Stimulated activated CD4-positive, alpha-beta T cell treated with anti-CD3 and anti-CD28 coated beads, Interleukin-2, amount 100 ng/mL, for 48 hours (primary cell): ENCODE measurements at regions not wholly inside any gene's neighbourhood (a gene's known extent, or its start where the extent isn't known, plus 50 kb on each side); places are given as distances from the start of the nearest gene placed in this dataset.

ENCODE experiments used
- DNase-seq, 2 donors: peaks; one replicate each; pipeline ENCODE4 v3.0.0-alpha.2; 2020

- DNase-seq = no peak
These were observed 250.9 kb downstream of the ICOS start for GRCh38 chr2:204187229-204188083.

- no peak for DNase-seq
These were observed 255.0 kb downstream of the ICOS start for GRCh38 chr2:204191574-204191973.

- DNase-seq = no peak
These were observed 258.9 kb downstream of the ICOS start for GRCh38 chr2:204195498-204195897.

- DNase-seq = no peak
These were observed 260.9 kb downstream of the ICOS start for GRCh38 chr2:204197336-204198005.

DNA sequence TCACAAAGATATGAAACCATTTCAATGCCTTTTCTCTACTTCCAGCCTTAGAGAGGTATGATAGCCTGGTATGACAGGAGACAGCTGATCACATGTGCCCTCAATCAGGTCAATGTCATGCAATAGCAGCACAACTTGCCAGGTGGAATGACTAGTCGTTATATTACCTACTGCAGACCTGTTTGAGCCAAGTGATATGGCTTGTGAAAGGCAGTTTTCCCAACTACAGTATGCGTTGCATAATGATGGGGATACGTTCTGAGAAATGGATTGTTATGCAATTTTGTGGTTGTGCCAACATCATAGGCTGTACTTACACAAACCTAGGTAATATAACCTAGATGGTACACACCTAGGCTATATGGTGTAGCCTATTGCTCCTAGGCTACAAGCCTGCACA lies 262.8 kb downstream of the ICOS start:
- no peak for DNase-seq

GRCh38 chr2:204201507-204201906 lies 264.9 kb downstream of the ICOS start:
- DNase-seq = no peak

DNA sequence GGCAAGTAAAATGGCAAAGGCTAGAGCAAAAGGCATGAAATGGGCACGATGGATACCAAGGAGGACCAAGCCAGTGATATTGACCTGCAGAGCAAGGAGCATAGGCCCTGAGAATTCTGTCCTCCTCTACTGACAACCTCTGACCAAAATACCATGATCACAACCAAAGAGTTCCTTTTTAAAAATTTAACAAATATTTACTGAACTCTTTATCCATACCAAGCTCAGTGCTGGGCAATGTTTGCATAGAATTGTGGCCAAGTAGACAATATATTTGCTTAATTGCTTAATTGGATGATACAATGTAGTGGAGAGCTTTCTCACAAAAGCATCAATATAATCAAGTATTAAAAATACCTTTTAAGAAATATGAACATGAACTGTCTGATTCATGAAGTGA lies 265.7 kb downstream of the ICOS start:
- no peak for DNase-seq

DNA sequence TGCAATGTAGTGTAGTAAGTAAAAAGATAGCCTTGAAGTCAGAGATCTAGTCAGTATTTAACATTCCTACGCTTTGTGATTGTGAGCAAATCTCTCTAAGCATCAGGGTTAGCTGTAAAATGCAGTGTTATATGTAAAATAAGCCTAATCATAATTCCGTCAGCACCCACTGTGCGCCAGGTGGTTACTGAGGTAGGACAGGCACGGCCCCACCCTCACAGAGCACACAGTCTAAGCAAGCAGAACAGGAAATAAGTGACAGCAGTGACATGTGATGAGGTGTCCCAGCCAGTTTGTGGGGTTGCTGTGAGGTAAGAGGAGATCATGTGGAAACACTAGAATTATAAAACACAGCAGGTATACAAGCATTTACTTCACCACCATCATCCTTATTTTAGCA lies 267.1 kb downstream of the ICOS start:
- no peak for DNase-seq

- no peak for DNase-seq
These were observed 268.5 kb downstream of the ICOS start for GRCh38 chr2:204205082-204205481.

DNA sequence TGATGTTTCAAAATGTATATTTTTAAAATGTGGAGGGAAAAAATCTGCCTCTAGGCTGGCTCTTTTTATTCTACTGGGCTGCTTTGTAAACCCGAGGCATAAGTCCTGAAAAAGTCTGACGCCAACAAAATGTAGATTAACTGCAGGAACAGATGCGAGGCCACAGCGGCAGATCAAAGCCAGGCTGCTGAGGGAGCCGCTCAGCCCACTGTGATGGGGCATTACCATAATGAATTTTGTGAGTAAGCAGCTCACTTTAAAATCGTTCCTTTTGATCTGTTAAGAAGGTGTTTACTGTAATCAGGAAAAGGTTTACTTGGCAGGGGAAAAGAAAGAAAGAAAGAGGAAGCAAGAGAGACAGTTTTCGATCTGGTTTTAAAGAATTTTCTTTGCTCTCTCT lies 269.0 kb downstream of the ICOS start:
- DNase-seq = no peak

DNA sequence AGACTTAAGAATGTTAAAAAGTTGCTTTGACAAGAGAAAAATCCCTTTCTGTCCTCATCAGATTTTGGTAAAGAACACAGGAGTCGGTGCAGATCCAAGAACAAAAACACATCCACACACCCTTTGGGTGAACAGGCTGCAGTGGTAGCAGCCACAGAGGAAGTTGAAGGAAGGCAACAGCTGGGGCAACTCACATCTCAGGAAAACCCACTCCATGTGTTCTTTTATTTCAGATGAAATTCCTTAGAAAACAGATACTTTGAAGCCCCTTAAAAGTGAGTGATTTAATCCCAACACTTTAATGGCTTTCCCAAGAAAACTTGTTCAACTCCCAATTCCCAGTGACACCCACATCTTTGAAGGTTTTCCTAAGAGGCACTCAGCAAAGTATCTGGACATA lies 271.3 kb downstream of the ICOS start:
- no peak for DNase-seq

DNA sequence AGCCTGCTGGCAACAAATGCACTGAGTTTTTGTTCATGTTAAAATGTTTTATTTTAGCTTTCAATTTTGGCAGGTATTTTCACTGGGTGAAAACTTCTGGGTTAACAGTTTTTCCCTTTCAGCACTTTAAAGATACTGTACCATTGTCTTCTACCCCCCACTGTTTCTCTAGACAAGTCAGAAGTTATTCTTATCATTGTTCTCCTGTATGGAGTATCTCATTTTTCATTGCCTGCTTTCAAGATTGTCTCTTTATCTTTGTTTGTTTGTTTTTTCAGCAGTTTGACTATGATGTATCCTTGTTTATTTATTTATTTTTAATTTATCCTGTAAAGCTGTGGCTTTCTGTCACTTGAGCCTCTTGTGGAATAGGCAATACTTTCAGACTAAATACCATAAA lies 277.0 kb downstream of the ICOS start:
- DNase-seq = no peak

DNA sequence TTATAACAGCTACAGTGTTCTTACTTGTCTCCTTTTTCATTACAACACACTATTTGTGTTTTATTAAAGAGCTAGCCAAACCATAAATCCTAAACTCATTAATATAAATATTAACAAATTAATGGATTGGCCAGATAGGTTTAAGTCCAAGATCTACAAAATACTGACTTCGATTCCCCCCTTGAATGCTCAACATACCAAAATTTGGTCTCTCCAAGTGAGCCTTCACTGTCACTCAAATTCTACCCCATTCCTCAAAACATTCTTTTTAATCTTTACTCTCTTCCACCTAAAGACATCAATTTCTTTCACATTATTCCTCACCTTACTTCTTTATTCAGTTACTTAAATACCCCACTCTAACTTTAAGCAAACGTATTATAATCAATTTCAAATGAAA lies 281.5 kb downstream of the ICOS start:
- DNase-seq = no peak

- no peak for DNase-seq
These were observed 282.6 kb downstream of the ICOS start for GRCh38 chr2:204219196-204219595.

DNA sequence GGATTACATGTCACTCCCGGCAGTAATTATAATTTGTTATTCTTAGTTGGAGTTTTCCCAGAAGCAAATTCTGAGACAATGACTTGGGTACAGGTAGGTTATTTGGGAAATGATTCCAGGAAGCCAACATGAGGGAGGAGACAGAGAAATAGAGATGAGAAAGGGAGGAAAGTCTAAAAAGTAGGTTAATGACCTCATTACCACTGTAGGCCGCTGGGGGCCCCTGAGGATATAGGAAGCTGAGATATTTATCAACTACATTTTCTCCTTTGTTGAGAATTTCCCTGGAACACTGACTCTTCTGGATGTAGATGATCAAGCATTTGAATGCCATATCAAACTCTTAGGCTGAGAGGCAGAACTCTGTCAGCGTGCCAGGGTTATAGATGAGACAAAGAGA lies 284.3 kb downstream of the ICOS start:
- no peak for DNase-seq

DNA sequence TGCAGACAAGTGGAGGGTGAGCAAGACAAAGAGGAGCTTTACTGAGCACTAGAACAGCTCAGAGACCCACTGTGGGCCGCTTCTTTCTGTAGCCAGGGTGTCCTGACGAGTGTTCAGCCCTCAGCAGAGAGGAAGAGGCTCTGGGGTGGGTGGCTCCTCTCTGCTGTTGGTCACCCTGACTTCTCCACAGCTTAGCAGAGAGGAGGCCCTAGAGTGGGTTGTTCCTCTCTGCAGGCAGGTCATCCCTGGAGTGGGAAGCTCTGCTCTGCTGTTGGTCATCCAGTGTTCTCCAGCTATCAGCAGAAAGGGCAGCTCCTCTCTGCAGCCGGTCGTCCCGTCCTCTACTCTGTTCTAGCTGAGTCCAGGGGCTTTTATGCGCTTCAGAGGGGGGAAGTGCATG lies 286.5 kb downstream of the ICOS start:
- DNase-seq = no peak

- no peak for DNase-seq
These were observed 287.0 kb downstream of the ICOS start for GRCh38 chr2:204223544-204223943.

- DNase-seq = no peak
These were observed 289.1 kb downstream of the ICOS start for GRCh38 chr2:204225671-204226073.

DNA sequence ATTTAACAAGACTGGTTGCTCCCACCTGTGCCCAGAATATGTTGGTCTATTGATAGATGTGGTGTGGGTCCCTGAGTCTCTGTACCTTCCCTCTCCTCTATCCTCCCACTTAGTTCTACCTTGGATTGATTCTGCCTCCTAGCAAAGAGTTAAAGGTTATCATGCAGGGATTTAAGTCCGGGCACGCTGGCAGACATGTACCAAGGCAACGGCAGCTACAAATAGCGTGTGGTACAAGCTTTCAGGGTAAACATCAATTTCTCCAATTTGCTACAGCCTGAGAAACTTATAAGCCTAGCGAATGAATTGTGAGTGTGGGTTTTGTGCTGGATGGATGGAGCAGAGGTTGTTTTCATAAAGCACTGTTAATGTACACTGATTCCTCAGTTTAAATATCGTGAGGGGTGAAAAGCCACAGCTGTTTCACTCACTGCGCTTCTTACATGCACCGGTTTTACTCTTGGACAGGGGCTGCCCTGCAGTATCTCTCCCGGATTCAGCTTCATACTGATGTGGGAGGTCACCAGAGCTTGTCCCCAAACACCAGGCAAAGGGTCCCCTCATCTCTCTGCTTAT lies 289.8 kb downstream of the ICOS start:
- no peak for DNase-seq

GRCh38 chr2:204228169-204228886 lies 291.8 kb downstream of the ICOS start:
- no peak for DNase-seq

DNA sequence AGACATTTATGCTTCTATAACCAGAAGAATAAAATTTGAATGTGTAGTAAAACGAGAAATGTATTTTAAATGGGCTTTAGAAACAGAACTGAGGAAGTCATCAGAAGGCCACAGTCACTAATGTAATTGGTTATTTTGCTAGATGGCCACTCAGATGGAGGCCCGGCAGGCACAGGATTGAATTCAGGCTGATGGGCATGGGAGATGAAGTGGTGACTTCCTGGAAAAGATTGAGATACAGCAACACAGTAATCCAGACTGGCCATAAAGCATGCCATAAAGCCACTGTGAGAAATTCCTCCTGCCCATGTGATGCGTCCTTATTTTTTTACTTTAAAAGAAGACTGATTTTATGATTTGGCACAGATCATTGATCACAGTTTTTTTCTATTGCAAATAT lies 297.7 kb downstream of the ICOS start:
- DNase-seq = no peak

DNA sequence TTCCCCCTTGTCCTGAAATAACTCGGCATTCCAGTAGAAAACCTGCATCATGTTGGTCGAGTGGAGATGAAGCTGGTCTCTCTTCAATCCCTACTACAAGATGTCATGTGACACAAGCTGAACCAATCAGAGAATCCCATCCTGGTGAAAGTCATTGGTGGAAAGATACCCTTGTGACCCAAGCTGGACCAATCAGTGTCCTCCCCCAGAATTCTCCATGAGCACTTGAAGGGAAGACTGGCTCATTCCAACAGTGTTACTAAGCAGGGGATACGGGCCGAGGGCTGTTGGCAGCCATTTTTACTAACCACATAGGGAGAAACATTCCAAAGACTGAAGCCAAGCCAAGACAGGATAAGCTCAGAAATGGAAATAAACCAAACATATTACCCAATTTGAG lies 298.3 kb downstream of the ICOS start:
- DNase-seq = no peak

DNA sequence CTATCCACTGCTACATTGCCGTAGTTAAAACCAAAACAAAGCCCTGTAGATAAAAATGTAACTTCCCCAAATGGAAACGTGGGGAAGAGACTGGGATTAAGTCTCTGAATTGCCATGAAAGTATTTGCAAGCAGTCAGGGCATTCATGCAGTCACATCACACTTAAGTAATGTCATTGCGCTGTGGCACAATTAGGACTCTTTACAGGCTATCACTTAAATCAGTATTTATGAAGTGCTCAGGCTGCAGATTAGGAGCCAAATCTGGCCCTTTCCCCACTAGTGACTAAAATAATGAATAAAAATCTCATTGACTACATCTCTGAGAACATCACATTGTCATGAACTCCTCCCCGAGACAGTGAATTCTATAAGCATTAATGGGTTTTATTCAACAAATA lies 300.9 kb downstream of the ICOS start:
- no peak for DNase-seq
